HL-60/S4 (cell line): ENCODE measurements at regions not wholly inside any gene's neighbourhood (a gene's known extent, or its start where the extent isn't known, plus 50 kb on each side); places are given as distances from the start of the nearest gene placed in this dataset.
"Not testable (repeated sequence)": the region's sequence is repeated elsewhere in the genome, so short reads cannot be mapped to it uniquely, and the experiment has no call there.

ENCODE experiments used
- in situ Hi-C: fragments of 300-500 bp; cut with MboI; formaldehyde crosslinking; loops from 2 replicates; pipeline ENCODE4 v1.14.3; 2022; ENCODE audit warnings: low sequenced_read_pairs

GRCh38 chr20:22814471-22815205, 220.5 kb upstream of the SSTR4 start:
- in situ Hi-C loops = no loop called here

GRCh38 chr20:22815206-22815551, 219.9 kb upstream of the SSTR4 start:
- in situ Hi-C loops = no loop called here

GRCh38 chr20:22815603-22816315, 219.4 kb upstream of the SSTR4 start:
- in situ Hi-C loops = no loop called here

- in situ Hi-C loops = no loop called here
These were observed 216.5 kb upstream of the SSTR4 start for GRCh38 chr20:22818636-22819035.

GRCh38 chr20:22819112-22819511, 216.0 kb upstream of the SSTR4 start:
- in situ Hi-C loops = no loop called here

GRCh38 chr20:22819784-22820183, 215.3 kb upstream of the SSTR4 start:
- in situ Hi-C loops = no loop called here

GRCh38 chr20:22821081-22821727, 213.9 kb upstream of the SSTR4 start:
- in situ Hi-C loops = no loop called here

- in situ Hi-C loops = no loop called here
These were observed 213.3 kb upstream of the SSTR4 start for GRCh38 chr20:22821796-22822195.

GRCh38 chr20:22823119-22823518, 212.0 kb upstream of the SSTR4 start:
- in situ Hi-C loops = no loop called here

- in situ Hi-C loops = no loop called here
These were observed 211.0 kb upstream of the SSTR4 start for GRCh38 chr20:22824077-22824476.

GRCh38 chr20:22825076-22825475, 210.0 kb upstream of the SSTR4 start:
- in situ Hi-C loops = no loop called here

GRCh38 chr20:22825546-22825945, 209.6 kb upstream of the SSTR4 start:
- in situ Hi-C loops = no loop called here

GRCh38 chr20:22826306-22827230, 208.5 kb upstream of the SSTR4 start:
- in situ Hi-C loops = no loop called here

- in situ Hi-C loops = no loop called here
These were observed 207.2 kb upstream of the SSTR4 start for GRCh38 chr20:22827916-22828315.

- in situ Hi-C loops = no loop called here
These were observed 205.8 kb upstream of the SSTR4 start for GRCh38 chr20:22829356-22829755.

GRCh38 chr20:22830138-22830537, 205.0 kb upstream of the SSTR4 start:
- in situ Hi-C loops = no loop called here

- in situ Hi-C loops = not testable (repeated sequence)
These were observed 204.4 kb upstream of the SSTR4 start for GRCh38 chr20:22830715-22831114.

GRCh38 chr20:22833851-22834250, 201.3 kb upstream of the SSTR4 start:
- in situ Hi-C loops = no loop called here

GRCh38 chr20:22834651-22835256, 200.4 kb upstream of the SSTR4 start:
- in situ Hi-C loops = no loop called here

GRCh38 chr20:22836211-22836610, 198.9 kb upstream of the SSTR4 start:
- in situ Hi-C loops = no loop called here

GRCh38 chr20:22836877-22837276, 198.2 kb upstream of the SSTR4 start:
- in situ Hi-C loops = no loop called here
